ENCODE measurements at regions not wholly inside any gene's neighbourhood (a gene's known extent, or its start where the extent isn't known, plus 50 kb on each side); places are given as distances from the start of the nearest gene placed in this dataset.
"Not testable (repeated sequence)": the region's sequence is repeated elsewhere in the genome, so short reads cannot be mapped to it uniquely, and the experiment has no call there.

- not testable (repeated sequence) for H3K4me3 ChIP-seq (ENCODE audit: low read depth, low read length); DNase-seq (ENCODE audit: low read depth)
Measured at GRCh38 chr7:101679653-101680173, 50.6 kb upstream of the MYL10 start.

DNA sequence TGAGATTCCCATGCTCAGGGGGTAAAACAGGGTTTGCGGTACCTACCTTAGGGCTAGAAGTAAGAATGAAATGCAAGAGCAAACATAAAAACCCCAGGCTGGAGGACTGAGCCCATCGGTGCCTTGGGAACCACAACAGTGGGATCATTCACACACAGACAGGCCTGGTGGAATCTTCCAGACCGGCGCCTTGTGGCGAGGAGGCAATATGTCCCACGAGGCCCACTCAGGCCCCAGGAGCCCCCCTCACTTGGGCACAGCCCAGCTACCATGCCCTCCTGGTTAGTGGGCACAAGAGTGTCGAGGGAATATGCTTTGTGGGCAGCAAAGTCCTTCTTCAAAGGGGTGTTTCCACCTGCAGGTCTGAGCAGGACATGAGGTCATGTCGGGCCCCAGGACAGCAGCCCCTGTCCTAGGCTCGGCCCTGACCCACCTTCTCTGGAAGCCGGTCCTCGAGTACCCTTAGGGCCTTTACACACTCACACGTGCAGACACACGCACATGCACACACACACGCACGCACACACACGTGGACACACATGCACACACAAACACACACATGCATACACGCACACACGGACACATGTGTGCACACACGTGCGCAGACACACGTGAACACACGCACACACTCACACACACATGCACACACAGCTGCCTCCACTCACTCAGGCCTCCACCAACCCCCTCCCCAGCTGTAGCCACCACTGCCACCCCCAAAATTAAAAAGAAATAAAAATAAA lies 51.5 kb upstream of the MYL10 start:
- no peak for DNase-seq (ENCODE audit: low read depth)
- H3K4me3 ChIP-seq (ENCODE audit: low read depth, low read length): no peak overlapping the region
- TF ChIP-seq CTCF (IDR thresholded peaks at IDR 0.05; ENCODE audit: control insufficient read depth, extremely low read depth, insufficient read depth): no peak

DNA sequence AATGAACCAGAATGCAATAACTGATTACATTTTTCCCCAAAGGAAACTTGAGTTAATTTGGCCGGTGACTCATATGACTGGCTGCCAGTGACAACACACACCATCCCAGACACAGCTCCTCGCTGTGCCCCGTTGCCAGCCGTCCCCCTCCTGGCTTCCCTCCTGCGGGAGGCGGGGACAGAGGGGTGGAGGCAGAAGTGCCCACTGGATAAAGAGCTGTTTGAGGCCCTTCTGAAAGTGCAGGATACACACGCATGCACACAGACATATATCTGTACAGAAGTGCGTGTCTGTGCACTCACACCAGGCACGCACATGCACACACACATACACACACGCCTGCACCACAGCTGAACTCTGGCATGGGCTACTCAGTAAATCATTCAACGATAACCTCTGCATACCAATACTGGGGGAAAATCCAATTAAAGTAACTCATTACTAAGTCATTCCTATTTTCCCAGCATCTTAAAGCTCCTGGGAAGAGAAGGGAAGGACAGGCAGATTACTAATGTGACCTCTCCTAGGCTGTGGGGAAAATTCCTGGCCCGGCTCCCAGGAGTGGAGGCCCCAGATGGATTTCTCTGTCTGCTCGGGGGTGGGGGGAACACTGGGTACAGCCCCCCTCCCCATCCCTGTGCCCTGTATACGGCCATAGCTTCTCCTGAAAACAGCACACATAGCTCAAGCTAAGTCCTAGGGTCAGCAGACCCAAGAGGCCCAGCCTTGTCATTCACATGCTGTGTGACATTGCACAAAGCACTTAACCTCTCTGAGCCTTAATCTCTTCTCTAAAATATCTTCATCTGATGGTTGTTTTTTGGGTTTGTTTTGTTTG lies 52.3 kb upstream of the MYL10 start:
- TF ChIP-seq CTCF (IDR thresholded peaks at IDR 0.05; ENCODE audit: control insufficient read depth, extremely low read depth, insufficient read depth): no peak
- no peak for DNase-seq (ENCODE audit: low read depth)
- H3K4me3 ChIP-seq (ENCODE audit: low read depth, low read length): no peak overlapping the region

DNA sequence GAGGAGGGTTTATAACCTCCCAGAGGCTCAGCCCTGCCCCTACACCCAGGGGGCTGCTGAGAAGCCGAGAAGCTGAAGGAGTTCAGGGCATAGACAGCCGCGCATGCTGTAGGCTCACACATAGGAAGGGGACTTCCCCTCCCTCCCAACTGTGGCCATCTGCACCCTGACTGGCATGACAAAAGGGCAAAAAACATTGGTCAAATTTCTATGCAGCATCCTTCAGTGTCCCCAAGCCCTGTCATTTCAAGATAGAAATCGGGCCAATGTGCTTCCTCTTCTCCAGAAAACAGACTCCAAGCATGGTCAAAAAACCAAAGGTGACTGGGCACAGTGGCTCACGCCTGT lies 55.9 kb upstream of the MYL10 start:
- DNase-seq (ENCODE audit: low read depth): no peak
- no peak for TF ChIP-seq CTCF (IDR thresholded peaks at IDR 0.05; ENCODE audit: control insufficient read depth, extremely low read depth, insufficient read depth)

GRCh38 chr7:101686030-101686429 lies 56.9 kb upstream of the MYL10 start:
- no peak for DNase-seq (ENCODE audit: low read depth)
- no peak for TF ChIP-seq CTCF (IDR thresholded peaks at IDR 0.05; ENCODE audit: control insufficient read depth, extremely low read depth, insufficient read depth)
- H3K4me3 ChIP-seq (ENCODE audit: low read depth, low read length): no peak overlapping the region

More for the DNA sequence above, 55.9 kb upstream of the MYL10 start:
- no peak overlapping the region for H3K4me3 ChIP-seq (ENCODE audit: low read depth, low read length)

DNA sequence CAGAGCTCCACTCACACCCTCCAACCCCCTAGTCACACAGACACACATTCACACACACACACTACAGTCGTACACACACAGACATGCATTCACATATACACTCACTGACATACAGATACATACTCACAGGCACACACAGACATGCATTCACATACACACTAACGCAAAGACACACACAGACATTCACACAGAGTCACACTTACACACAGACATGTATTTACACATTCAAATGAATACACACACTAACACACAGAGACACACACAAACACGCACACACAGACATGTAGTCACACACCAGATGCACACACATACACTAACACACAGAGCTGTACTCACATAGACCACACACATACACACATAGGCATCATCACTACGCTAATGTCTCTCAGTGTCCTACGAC lies 58.0 kb upstream of the MYL10 start:
- H3K4me3 ChIP-seq (ENCODE audit: low read depth, low read length): no peak overlapping the region
- DNase-seq (ENCODE audit: low read depth): no peak
- no peak for TF ChIP-seq CTCF (IDR thresholded peaks at IDR 0.05; ENCODE audit: control insufficient read depth, extremely low read depth, insufficient read depth)

GRCh38 chr7:101687791-101688182 lies 58.7 kb upstream of the MYL10 start:
- no peak for TF ChIP-seq CTCF (IDR thresholded peaks at IDR 0.05; ENCODE audit: control insufficient read depth, extremely low read depth, insufficient read depth)
- no peak for DNase-seq (ENCODE audit: low read depth)
- no peak overlapping the region for H3K4me3 ChIP-seq (ENCODE audit: low read depth, low read length)
